Suprapubic skin (tissue), 4 donors: ENCODE measurements at regions not wholly inside any gene's neighbourhood (a gene's known extent, or its start where the extent isn't known, plus 50 kb on each side); places are given as distances from the start of the nearest gene placed in this dataset.

Experiments
- DNase-seq, 2 donors: peaks; one replicate each; pipeline ENCODE4 v3.0.0-alpha.2; 2019; ENCODE audit warnings: low spot score in 2 of 2
- H3K27ac ChIP-seq: fragments of 200-600 bp; sonication (generic); one replicate; pipeline ENCODE4 v1.5.1; 2019
- H3K27me3 ChIP-seq: fragments of 200-600 bp; sonication (generic); one replicate; pipeline ENCODE4 v1.5.1; 2019
- H3K36me3 ChIP-seq: fragments of 200-600 bp; sonication (generic); one replicate; pipeline ENCODE4 v1.5.1; 2019
- H3K4me1 ChIP-seq: fragments of 200-600 bp; sonication (generic); one replicate; pipeline ENCODE4 v1.5.1; 2019
- H3K4me3 ChIP-seq: fragments of 200-600 bp; sonication (generic); one replicate; pipeline ENCODE4 v1.5.1; 2019; ENCODE audit warnings: mild to moderate bottlenecking
- H3K9me3 ChIP-seq: fragments of 200-600 bp; sonication (generic); one replicate; pipeline ENCODE4 v1.5.1; 2019
- EP300 ChIP-seq: sonication (generic); formaldehyde crosslinking; IDR thresholded peaks from one replicate; pipeline ENCODE4 v1.6.1; 2017; ENCODE audit warnings: antibody characterized with exemption
- POLR2A ChIP-seq, 2 donors: fragments of 450-650 bp; IDR thresholded peaks; one replicate each; pipeline ENCODE4 v1.6.1; 2017; ENCODE audit warnings: antibody characterized with exemption in 2 of 2, mild to moderate bottlenecking in 2 of 2, moderate library complexity in 2 of 2
- POLR2AphosphoS5 ChIP-seq, 3 donors: sonication (generic); formaldehyde crosslinking; IDR thresholded peaks; one replicate each; pipeline ENCODE4 v1.6.1; 2017; ENCODE audit warnings: antibody characterized with exemption in 3 of 3
- WGBS: methylation state at CpG from one replicate; pipeline ENCODE4 v1.1.5; 2018; 5-methylcytosine and 5-hydroxymethylcytosine counted together
- TF ChIP-seq, protein P1 (sequence below), 2 donors: fragments of 200-600 bp in 1 of 2; fragments of 450-650 bp in 1 of 2; sonication (generic) in 1 of 2; IDR thresholded peaks; one replicate each; pipeline ENCODE4 v1.5.1; 2016 to 2019; ENCODE audit warnings: antibody characterized with exemption in 2 of 2, mild to moderate bottlenecking in 1 of 2, moderate library complexity in 1 of 2

GRCh38 chr12:126419131-126419530 lies 1353.9 kb downstream of the AACS start:
- Histone ChIP-seq H3K36me3 (no peaks in the 10 kb centered on the region), H3K27ac (no peak overlapping the region), H3K9me3 (peaks cover 4% of the 10 kb centered on the region), H3K27me3 (no peaks in the 10 kb centered on the region), H3K4me1 (no peaks in the 10 kb centered on the region), H3K4me3 (no peak overlapping the region)
- no peak for DNase-seq
- TF ChIP-seq POLR2AphosphoS5 (IDR thresholded peaks at IDR 0.05) (no peak), EP300 (no peak), POLR2A (IDR thresholded peaks at IDR 0.05) (no peak)
- TF ChIP-seq, protein P1, sequence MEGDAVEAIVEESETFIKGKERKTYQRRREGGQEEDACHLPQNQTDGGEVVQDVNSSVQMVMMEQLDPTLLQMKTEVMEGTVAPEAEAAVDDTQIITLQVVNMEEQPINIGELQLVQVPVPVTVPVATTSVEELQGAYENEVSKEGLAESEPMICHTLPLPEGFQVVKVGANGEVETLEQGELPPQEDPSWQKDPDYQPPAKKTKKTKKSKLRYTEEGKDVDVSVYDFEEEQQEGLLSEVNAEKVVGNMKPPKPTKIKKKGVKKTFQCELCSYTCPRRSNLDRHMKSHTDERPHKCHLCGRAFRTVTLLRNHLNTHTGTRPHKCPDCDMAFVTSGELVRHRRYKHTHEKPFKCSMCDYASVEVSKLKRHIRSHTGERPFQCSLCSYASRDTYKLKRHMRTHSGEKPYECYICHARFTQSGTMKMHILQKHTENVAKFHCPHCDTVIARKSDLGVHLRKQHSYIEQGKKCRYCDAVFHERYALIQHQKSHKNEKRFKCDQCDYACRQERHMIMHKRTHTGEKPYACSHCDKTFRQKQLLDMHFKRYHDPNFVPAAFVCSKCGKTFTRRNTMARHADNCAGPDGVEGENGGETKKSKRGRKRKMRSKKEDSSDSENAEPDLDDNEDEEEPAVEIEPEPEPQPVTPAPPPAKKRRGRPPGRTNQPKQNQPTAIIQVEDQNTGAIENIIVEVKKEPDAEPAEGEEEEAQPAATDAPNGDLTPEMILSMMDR (IDR thresholded peaks at IDR 0.05) = no peak
- WGBS = 50% methylated on average over 2 of the region's 2 CpGs

DNA sequence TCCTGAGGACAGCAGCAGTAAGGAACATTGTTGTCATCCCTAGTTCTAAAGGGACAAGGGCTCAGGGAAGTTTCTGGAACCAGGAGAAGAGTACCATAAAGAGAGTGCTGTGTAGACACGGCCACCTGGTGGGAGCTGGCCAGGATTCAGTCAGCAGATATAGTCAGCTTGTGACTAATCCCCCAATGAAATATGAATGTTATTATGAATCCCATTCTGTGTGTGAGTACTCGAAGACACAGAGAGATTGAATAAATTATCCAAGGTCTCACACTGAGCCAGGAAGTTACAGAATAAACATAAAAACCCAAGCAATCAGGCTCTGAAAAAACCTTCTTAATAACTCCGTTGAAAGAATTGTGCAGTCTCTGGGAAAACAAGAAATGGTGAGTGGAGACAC lies 1359.5 kb downstream of the AACS start:
- WGBS = 60% methylated on average over 3 of the region's 3 CpGs
- H3K27me3 ChIP-seq = no peaks in the 10 kb centered on the region
- H3K27ac ChIP-seq = no peak overlapping the region
- no peak overlapping the region for H3K4me3 ChIP-seq
- no peaks in the 10 kb centered on the region for H3K36me3 ChIP-seq
- DNase-seq = no peak
- H3K4me1 ChIP-seq = no peaks in the 10 kb centered on the region
- no peak for TF ChIP-seq POLR2A (IDR thresholded peaks at IDR 0.05)
- TF ChIP-seq, protein P1 (IDR thresholded peaks at IDR 0.05) = no peak
- no peak for TF ChIP-seq EP300
- TF ChIP-seq POLR2AphosphoS5 (IDR thresholded peaks at IDR 0.05) = no peak
- no peaks in the 10 kb centered on the region for H3K9me3 ChIP-seq

GRCh38 chr12:126425264-126425663 lies 1360.0 kb downstream of the AACS start:
- Histone ChIP-seq H3K36me3 (no peaks in the 10 kb centered on the region), H3K9me3 (no peaks in the 10 kb centered on the region), H3K27me3 (no peaks in the 10 kb centered on the region), H3K4me3 (no peak overlapping the region), H3K4me1 (no peaks in the 10 kb centered on the region), H3K27ac (no peak overlapping the region)
- TF ChIP-seq POLR2A (IDR thresholded peaks at IDR 0.05) (no peak), EP300 (no peak), POLR2AphosphoS5 (IDR thresholded peaks at IDR 0.05) (no peak)
- TF ChIP-seq, protein P1 (IDR thresholded peaks at IDR 0.05) = no peak
- DNase-seq = no peak
- 82% methylated on average over 7 of the region's 7 CpGs for WGBS

DNA sequence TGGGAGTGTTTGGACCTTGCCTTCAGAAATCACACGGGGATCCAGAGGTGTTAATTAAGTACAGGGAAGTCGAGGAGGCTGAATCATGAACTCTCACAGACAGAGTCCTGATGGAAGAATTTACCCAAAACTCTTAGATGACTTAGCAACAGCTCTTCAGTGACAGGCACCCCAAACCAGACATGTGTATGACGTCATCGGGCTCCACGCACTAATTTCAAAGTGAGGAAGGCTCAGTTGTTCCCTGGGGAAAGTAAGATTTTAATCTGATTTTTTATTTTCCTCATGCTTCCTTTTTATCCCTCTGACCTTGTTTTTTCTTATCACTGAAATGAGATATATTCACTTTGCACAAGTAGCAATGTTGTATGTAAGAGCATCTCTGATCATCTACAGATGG lies 1363.5 kb downstream of the AACS start:
- TF ChIP-seq POLR2AphosphoS5 (IDR thresholded peaks at IDR 0.05) (no peak), EP300 (no peak), POLR2A (IDR thresholded peaks at IDR 0.05) (no peak)
- TF ChIP-seq, protein P1 (IDR thresholded peaks at IDR 0.05) = no peak
- Histone ChIP-seq H3K36me3 (no peaks in the 10 kb centered on the region), H3K9me3 (no peaks in the 10 kb centered on the region), H3K4me1 (no peaks in the 10 kb centered on the region), H3K4me3 (no peak overlapping the region), H3K27me3 (no peaks in the 10 kb centered on the region), H3K27ac (no peak overlapping the region)
- WGBS = 76% methylated on average over 5 of the region's 5 CpGs
- DNase-seq = no peak

DNA sequence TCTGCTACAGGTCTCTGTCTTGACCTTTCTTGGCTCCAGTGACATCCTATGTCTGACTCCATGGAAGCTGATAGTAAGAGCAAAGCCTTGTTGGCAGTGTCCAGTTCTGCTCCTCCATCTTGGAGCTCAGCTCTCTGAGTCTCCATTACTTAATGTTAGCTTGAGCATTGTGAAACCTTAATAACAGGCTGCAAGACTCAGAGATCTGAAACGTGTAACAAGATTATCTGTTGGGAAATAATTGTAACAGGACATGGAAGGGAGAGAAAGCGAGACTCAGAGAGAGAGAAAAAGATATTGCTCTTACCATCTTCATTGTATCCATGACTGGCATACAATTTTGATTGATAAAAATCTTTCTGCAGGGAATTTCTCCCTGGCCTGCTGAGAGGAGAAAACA lies 1365.7 kb downstream of the AACS start:
- Histone ChIP-seq H3K27me3 (no peaks in the 10 kb centered on the region), H3K4me1 (no peaks in the 10 kb centered on the region), H3K27ac (no peak overlapping the region), H3K36me3 (no peaks in the 10 kb centered on the region), H3K9me3 (no peaks in the 10 kb centered on the region), H3K4me3 (no peak overlapping the region)
- DNase-seq = no peak
- TF ChIP-seq EP300 (no peak), POLR2A (IDR thresholded peaks at IDR 0.05) (no peak), POLR2AphosphoS5 (IDR thresholded peaks at IDR 0.05) (no peak)
- TF ChIP-seq, protein P1 (IDR thresholded peaks at IDR 0.05) = no peak
- 71% methylated on average over 2 of the region's 2 CpGs for WGBS
